MM.1S (cell line): ENCODE measurements at regions not wholly inside any gene's neighbourhood (a gene's known extent, or its start where the extent isn't known, plus 50 kb on each side); places are given as distances from the start of the nearest gene placed in this dataset.

Experiments
- DNase-seq: peaks from one replicate; pipeline ENCODE4 v3.0.0-alpha.2; 2015
- H2AFZ ChIP-seq: fragments of 300-600 bp; sonication (generic); 2 replicates; pipeline ENCODE4 v1.6.0; 2016; ENCODE audit warnings: antibody characterized with exemption, low read length
- H3F3A ChIP-seq: fragments of 300-600 bp; sonication (generic); 2 replicates; pipeline ENCODE4 v1.6.1; 2016; ENCODE audit warnings: mild to moderate bottlenecking, antibody characterized with exemption, low read length, moderate library complexity, mixed read lengths; ENCODE audit not compliant: insufficient read depth
- H3K27ac ChIP-seq: fragments of 300-600 bp; sonication (generic); 2 replicates; pipeline ENCODE4 v1.5.1; 2016; ENCODE audit warnings: mild to moderate bottlenecking, low read length
- H3K27me3 ChIP-seq: fragments of 300-600 bp; sonication (generic); replicated peaks from 2 replicates; pipeline ENCODE4 v1.6.0; 2016; ENCODE audit warnings: low read length; ENCODE audit not compliant: insufficient read depth
- H3K36me3 ChIP-seq: fragments of 300-600 bp; sonication (generic); replicated peaks from 2 replicates; pipeline ENCODE4 v1.6.1; 2016; ENCODE audit warnings: mild to moderate bottlenecking, low read length, mixed read lengths; ENCODE audit not compliant: insufficient read depth
- H3K4me1 ChIP-seq: fragments of 300-600 bp; sonication (generic); 2 replicates; pipeline ENCODE4 v1.6.1; 2016; ENCODE audit warnings: low read length, mixed read lengths
- H3K4me2 ChIP-seq: fragments of 300-600 bp; sonication (generic); 2 replicates; pipeline ENCODE4 v1.6.0; 2016; ENCODE audit warnings: low read depth, low read length
- H3K4me3 ChIP-seq: fragments of 300-600 bp; sonication (generic); 2 replicates; pipeline ENCODE4 v1.5.1; 2016; ENCODE audit warnings: low read length, mixed read lengths
- H3K79me2 ChIP-seq: fragments of 300-600 bp; sonication (generic); 2 replicates; pipeline ENCODE4 v1.6.1; 2016; ENCODE audit warnings: mixed run types, low read length, mixed read lengths
- H3K9ac ChIP-seq: fragments of 300-600 bp; sonication (generic); 2 replicates; pipeline ENCODE4 v1.6.1; 2016; ENCODE audit warnings: low read length, mixed read lengths
- H3K9me2 ChIP-seq: fragments of 300-600 bp; sonication (generic); replicated peaks from 2 replicates; pipeline ENCODE4 v1.6.1; 2016; ENCODE audit warnings: mild to moderate bottlenecking, low read length, mixed read lengths; ENCODE audit not compliant: insufficient read depth
- H3K9me3 ChIP-seq: fragments of 300-600 bp; sonication (generic); replicated peaks from 2 replicates; pipeline ENCODE4 v1.6.1; 2016; ENCODE audit warnings: mild to moderate bottlenecking, low read length, mixed read lengths; ENCODE audit not compliant: insufficient read depth
- H4K20me1 ChIP-seq: fragments of 300-600 bp; sonication (generic); 2 replicates; pipeline ENCODE4 v1.6.1; 2016; ENCODE audit warnings: mild to moderate bottlenecking, low read length, moderate library complexity, mixed read lengths; ENCODE audit not compliant: insufficient read depth
- CTCF ChIP-seq: fragments of 300-600 bp; sonication (generic); IDR thresholded peaks from 2 replicates; pipeline ENCODE4 v1.5.1; 2016; ENCODE audit warnings: antibody characterized with exemption, low read length, mixed read lengths
- EZH2 ChIP-seq: fragments of 300-600 bp; sonication (generic); optimal IDR thresholded peaks from 2 replicates; pipeline ENCODE3; 2017; ENCODE audit warnings: low read depth, mild to moderate bottlenecking, antibody characterized with exemption, low read length, mixed read lengths
- EZH2phosphoT487 ChIP-seq: fragments of 300-600 bp; sonication (generic); IDR thresholded peaks from 2 replicates; pipeline ENCODE4 v1.6.1; 2018; ENCODE audit warnings: antibody characterized with exemption, low read length

- Histone ChIP-seq H2AFZ (no peak overlapping the region), H3K27me3 (no peaks in the 10 kb centered on the region), H3K4me3 (no peak overlapping the region), H3K9ac (no peak overlapping the region), H3K4me2 (no peak overlapping the region), H3K9me2 (no peaks in the 10 kb centered on the region), H3K36me3 (no peaks in the 10 kb centered on the region), H3K9me3 (no peaks in the 10 kb centered on the region), H3K4me1 (no peaks in the 10 kb centered on the region), H4K20me1 (no peaks in the 10 kb centered on the region), H3F3A (no peaks in the 10 kb centered on the region), H3K79me2 (no peaks in the 10 kb centered on the region), H3K27ac (no peak overlapping the region)
- TF ChIP-seq EZH2 (no peak), CTCF (no peak), EZH2phosphoT487 (no peak)
- DNase-seq = no peak
These were observed 93.0 kb upstream of the SH3BP4 start for GRCh38 chr2:234858790-234859329.

DNA sequence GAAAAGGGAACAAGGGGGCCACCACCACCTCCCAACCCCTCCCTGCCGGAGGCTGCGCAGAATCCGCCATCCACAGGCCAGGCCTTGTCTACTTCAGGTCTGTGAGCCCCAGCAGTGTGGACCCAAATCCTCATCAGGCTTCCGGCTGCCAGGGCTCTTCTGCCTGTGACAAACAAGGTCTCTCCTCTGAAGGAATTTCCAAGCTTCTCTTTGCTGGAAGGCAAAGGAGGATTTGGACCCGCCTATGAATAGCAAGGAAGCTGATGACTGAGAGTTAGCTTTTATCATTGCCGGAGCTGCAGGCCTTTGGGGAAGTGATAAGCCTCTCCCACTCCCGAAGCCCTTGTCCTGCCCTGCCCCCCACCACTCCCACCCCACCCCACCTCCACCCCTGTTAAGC is 93.7 kb upstream of the SH3BP4 start:
- no peak for TF ChIP-seq CTCF
- no peak for TF ChIP-seq EZH2
- TF ChIP-seq EZH2phosphoT487 = no peak
- no peak for DNase-seq
- no peaks in the 10 kb centered on the region for H3K79me2 ChIP-seq

GRCh38 chr2:234853729-234854128 is 98.1 kb upstream of the SH3BP4 start:
- Histone ChIP-seq H3F3A (no peaks in the 10 kb centered on the region), H3K27me3 (no peaks in the 10 kb centered on the region), H3K4me3 (no peak overlapping the region), H2AFZ (no peak overlapping the region), H4K20me1 (no peaks in the 10 kb centered on the region), H3K9me2 (no peaks in the 10 kb centered on the region), H3K9ac (no peak overlapping the region), H3K4me2 (no peak overlapping the region), H3K9me3 (no peaks in the 10 kb centered on the region), H3K27ac (no peak overlapping the region), H3K36me3 (no peaks in the 10 kb centered on the region), H3K79me2 (no peaks in the 10 kb centered on the region), H3K4me1 (no peaks in the 10 kb centered on the region)
- TF ChIP-seq EZH2 (no peak), CTCF (no peak), EZH2phosphoT487 (no peak)
- DNase-seq = no peak

More for the DNA sequence above, 93.7 kb upstream of the SH3BP4 start:
- Histone ChIP-seq H2AFZ (no peak overlapping the region), H3K9me3 (no peaks in the 10 kb centered on the region), H3K9ac (no peak overlapping the region), H3K4me1 (no peaks in the 10 kb centered on the region), H3K4me3 (no peak overlapping the region), H3K9me2 (no peaks in the 10 kb centered on the region), H3K27me3 (no peaks in the 10 kb centered on the region), H3K27ac (no peak overlapping the region), H4K20me1 (no peaks in the 10 kb centered on the region), H3K36me3 (no peaks in the 10 kb centered on the region), H3K4me2 (no peak overlapping the region), H3F3A (no peaks in the 10 kb centered on the region)
